Stromal cell of bone marrow (primary cell): ENCODE measurements at regions not wholly inside any gene's neighbourhood (a gene's known extent, or its start where the extent isn't known, plus 50 kb on each side); places are given as distances from the start of the nearest gene placed in this dataset.
A peak's percentile ranks its signal among the peaks of the same experiment; 100 is the strongest.

Experiments
- DNase-seq: peaks from one replicate; pipeline ENCODE4 v3.0.0-alpha.2; 2012; ENCODE audit warnings: low read depth

DNA sequence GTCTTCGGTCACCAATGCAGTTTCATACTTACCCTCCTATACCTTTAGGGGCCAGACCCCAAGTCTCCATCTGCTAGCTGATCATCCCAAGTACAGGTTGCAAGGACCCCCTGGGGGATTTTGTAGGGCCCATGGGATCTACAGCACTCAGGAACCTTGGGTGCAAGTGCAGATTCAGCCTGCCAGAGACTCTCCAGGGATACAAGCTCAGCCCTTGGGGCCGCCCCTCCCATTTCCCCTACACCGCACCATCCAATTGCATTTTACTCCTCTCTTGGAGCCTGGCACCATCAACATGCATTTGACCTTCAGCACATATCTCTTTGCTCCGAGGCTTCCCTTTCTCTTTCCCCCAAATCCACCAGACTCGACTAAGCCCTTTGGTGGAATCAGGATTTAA, 154.7 kb upstream of the ZNF536 start:
- DNase-seq = no peak

DNA sequence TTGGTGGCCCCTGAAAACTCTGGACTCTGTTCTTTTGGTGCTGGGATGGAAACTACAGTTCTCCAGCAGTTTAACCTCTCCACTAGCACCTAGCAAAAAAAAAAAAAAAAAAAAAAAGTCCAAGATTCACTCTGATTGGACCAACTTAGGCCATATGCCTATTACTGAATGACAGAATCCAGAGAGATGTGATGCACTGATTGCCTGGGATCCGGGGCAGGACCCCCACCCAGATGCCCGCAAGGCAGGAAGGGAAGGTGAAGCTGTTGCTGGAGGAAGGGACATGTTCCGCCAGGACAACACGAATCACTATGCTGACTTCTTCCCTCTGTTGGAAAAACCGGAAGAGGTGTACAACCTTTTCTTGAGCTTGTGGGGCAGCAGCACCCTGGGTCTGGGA, 152.5 kb upstream of the ZNF536 start:
- no peak for DNase-seq

DNA sequence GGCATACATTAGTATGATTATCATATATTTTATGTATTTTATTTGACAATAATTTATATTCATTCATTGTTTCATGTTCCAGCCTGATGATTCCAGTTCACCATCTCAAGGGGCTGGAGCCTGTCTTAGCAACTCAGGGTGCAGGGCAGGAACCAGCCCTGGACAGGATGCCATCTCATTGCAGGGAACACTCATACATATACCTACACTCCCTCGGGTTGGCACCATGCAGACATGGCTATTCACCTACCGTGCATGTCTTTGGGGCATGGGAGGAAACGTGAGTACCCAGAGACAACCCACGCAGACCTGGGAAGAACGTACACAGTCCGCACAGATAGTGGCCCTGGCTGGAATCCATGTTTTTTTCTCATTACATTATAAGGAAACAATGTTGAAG, 151.0 kb upstream of the ZNF536 start:
- no peak for DNase-seq

- no peak for DNase-seq
Measured at GRCh38 chr19:30222428-30222873, 149.7 kb upstream of the ZNF536 start.

DNA sequence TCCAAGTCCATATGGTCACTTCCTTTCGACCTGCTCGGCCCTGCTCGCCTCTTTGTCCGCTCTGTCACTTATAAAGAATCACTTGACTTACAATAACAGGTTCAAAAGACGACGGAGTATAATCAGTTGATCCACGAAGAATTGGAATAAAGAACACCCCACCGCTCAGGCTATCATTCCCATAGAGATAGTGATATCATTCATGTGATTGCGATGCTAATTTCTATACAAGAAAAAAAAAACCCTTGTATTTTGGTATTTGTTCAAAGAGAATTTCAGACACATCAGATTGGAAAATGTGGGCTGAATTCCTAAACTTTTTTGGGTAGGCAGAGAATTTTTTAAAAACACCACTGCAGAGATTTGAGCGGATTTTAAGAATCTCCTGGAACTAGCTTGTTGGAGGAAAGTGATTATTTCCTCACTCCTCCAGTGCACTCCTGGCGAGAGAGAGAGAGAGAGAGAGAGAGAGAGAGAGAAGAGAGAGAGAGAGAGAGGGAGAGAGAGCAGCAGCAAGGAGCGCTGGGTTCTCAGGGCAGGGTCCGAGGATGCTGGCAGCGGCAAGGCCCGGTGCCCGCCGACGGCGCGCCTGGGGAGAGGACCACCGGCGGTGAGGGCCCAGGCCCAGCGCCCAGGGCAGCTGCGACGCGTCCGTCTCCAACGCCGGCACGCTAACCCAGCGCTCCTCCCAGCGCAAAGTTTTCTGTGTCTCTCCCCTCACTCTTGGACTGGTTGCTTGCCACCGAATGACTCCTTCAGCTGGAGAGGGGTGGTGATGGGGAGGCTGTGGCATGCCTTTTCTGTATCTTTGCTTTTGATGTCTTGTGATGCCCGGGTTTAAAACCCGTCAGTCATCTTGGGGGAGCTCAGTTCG, 149.0 kb upstream of the ZNF536 start:
- DNase-seq = no peak

GRCh38 chr19:30223866-30224688, 148.1 kb upstream of the ZNF536 start:
- DNase-seq = no peak

- no peak for DNase-seq
Measured at GRCh38 chr19:30224689-30225606, 147.2 kb upstream of the ZNF536 start.

DNA sequence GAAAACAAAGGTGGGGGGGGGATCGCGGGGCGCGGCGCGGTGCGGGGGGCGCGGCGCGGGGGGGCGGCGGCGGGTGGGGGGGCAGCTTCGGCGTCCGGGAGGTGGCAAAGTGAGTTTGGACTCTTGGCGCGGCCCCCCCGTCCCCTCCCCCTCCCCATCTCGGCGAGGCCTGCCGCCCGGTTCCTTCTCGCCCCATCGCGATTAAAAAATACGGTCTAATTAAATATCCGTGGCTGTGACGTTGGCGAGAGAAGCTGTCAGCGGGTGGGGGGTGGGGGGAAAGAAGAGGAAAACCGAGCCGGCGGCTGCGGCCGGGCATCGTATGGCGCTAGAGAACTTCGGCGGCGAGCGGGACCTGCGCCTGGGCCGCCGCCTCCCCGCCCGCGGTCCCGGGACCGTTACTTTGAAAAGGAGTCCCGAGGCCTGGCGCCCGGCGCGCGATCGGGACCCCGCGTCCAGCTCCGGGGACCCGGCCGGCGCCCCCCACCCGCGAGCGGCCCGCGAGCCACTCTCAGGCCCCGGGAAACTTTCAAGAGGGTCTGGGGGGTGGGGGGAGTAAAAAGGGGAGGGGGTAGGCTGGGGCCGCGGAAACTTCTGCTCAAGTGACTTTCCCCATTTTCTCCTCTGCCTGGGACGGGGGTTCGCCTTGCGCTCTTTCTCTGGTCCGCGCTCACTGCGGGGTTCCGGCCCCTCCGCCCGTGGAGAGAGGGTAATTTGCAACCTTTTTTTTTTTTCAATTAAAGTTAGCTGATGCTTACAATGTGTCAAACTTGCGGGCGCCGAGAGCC, 146.3 kb upstream of the ZNF536 start:
- no peak for DNase-seq

- DNase-seq = no peak
Measured at GRCh38 chr19:30226464-30227011, 145.6 kb upstream of the ZNF536 start.

GRCh38 chr19:30227012-30227621, 145.1 kb upstream of the ZNF536 start:
- no peak for DNase-seq

DNA sequence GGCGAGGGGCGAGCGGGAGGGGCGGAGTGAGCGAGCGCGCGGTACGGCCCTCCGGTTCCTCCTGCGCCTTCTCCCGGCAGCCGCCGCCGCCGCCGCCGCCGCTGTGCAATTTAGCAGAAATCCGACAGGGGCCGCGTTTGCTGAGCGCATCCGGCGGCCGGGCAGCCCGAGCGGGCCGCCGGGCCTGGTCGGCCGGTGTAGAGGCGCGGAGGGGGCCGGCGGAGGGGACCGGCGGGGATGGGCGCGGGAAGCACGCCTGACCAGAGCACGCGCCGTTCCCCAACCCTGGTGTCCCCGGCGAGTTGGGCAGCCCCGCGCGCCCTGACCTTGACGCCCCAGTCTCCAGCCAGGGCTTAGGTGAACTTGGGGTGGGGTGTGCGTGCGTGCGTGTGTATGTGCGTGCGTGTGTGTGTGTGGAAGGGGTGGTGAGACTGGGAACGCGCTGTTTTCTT, 144.5 kb upstream of the ZNF536 start:
- peak; percentile 20 for DNase-seq

DNA sequence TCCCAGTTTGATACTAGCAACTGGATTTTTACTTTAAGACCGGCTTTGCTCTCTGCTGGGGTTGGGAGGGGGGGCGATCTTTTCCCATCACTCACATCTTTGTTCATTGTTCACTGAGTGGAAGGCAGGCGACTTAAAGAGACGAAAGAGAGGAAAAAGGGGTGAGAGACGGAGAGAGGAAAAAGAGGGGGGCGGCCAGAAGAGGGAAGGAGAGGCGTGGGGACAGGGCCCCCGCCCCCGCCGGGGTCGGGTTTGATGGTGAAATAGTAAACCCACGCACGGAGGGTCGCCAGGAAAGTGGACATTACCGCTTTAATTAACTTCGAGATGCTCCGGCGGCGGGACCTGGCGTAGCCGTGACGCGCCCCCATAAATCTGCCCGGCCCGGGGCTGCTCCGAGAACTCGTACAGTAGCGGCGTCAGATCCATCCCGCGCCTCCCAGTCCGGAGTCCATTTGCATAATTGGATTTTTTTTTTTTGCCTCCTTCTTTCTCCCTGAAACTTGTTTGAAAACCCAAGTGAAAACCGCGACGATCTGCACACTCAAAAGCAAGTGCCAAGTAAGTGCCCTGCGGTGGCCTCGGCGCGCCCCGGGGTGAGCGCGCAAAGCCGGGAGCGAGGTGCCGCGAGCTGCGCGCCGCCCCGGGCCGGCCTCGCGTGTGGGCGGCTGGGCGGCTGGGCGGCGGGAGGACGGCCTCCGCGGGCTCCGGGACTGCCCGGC, 143.9 kb upstream of the ZNF536 start:
- DNase-seq = no peak

GRCh38 chr19:30228835-30229524, 143.2 kb upstream of the ZNF536 start:
- no peak for DNase-seq

- no peak for DNase-seq
Measured at GRCh38 chr19:30229525-30230174, 142.5 kb upstream of the ZNF536 start.

- no peak for DNase-seq
Measured at GRCh38 chr19:30231408-30232318, 140.5 kb upstream of the ZNF536 start.

GRCh38 chr19:30233375-30233774, 138.8 kb upstream of the ZNF536 start:
- no peak for DNase-seq

DNA sequence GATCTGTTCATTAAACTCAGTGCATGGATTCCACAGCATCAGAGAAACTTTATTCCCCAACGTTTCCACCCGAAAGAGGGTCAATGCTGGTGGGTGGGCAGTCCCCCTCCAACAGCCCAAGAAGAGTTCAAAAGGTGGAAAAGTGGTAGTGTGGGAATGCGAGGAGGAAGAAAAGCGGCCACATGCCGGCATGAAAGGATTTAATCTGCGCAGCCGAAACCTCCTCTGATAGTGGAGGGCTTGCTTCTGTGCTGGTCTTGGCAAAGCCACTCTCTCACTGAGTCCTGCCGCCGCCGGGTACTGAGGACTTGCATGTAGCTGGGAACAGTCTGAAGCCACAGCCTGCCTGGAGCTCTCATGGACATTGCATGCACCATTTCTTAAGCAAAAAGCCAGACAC, 136.2 kb upstream of the ZNF536 start:
- DNase-seq = no peak
